Fibroblast of mammary gland (primary cell): ENCODE measurements at regions not wholly inside any gene's neighbourhood (a gene's known extent, or its start where the extent isn't known, plus 50 kb on each side); places are given as distances from the start of the nearest gene placed in this dataset.

ENCODE experiments used
- DNase-seq: peaks from one replicate; pipeline ENCODE4 v3.0.0-alpha.2; 2010; ENCODE audit warnings: low read depth
- H3K4me3 ChIP-seq: 2 replicates; pipeline ENCODE4 v1.5.1; 2011; ENCODE audit warnings: low read depth, mild to moderate bottlenecking, low read length, moderate library complexity; ENCODE audit not compliant: control insufficient read depth
- TF ChIP-seq, protein P1 (sequence below): conservative IDR thresholded peaks from 2 replicates; pipeline ENCODE4 v1.5.1; 2011; ENCODE audit warnings: low read depth, low read length, inconsistent platforms; ENCODE audit not compliant: control insufficient read depth, insufficient read depth

DNA sequence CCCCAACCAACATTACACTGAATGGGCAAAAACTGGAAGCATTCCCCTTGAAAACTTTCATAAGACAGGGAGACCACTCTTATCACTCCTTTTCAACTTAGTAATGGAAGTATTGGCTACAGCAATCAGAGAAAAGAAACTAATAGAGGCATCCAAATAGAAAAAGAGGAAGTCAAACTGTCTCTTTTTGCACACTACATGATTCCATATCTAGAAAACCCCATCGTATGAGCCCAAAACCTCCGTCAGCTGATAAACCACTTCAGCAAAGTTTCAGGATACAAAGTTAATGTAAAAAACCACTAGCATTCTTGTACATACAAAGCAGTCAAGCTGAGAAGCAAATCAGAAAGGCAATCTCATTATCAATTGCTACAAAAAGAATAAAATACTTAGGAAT lies 580.4 kb upstream of the PTCHD4 start:
- TF ChIP-seq, protein P1, sequence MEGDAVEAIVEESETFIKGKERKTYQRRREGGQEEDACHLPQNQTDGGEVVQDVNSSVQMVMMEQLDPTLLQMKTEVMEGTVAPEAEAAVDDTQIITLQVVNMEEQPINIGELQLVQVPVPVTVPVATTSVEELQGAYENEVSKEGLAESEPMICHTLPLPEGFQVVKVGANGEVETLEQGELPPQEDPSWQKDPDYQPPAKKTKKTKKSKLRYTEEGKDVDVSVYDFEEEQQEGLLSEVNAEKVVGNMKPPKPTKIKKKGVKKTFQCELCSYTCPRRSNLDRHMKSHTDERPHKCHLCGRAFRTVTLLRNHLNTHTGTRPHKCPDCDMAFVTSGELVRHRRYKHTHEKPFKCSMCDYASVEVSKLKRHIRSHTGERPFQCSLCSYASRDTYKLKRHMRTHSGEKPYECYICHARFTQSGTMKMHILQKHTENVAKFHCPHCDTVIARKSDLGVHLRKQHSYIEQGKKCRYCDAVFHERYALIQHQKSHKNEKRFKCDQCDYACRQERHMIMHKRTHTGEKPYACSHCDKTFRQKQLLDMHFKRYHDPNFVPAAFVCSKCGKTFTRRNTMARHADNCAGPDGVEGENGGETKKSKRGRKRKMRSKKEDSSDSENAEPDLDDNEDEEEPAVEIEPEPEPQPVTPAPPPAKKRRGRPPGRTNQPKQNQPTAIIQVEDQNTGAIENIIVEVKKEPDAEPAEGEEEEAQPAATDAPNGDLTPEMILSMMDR = no peak
- DNase-seq = no peak
- no peak overlapping the region for H3K4me3 ChIP-seq

DNA sequence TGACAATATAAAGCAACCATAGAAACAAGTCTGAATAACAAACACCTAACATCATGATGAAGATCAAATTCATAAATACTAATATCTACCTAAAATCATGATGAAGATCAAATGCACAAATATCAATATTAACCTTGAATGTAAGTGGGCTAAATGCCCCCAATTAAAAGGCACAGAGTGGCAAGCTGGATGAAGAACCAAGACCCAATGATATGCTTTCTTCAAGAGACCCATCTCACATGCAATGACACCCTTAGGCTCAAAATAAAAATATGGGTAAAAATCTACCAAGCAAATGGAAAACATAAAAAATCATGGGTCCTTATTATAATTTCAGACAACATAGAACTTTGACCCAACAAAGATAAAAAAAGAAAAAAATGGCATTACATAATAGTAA lies 578.5 kb upstream of the PTCHD4 start:
- DNase-seq = no peak
- no peak overlapping the region for H3K4me3 ChIP-seq
- TF ChIP-seq, protein P1 = no peak

DNA sequence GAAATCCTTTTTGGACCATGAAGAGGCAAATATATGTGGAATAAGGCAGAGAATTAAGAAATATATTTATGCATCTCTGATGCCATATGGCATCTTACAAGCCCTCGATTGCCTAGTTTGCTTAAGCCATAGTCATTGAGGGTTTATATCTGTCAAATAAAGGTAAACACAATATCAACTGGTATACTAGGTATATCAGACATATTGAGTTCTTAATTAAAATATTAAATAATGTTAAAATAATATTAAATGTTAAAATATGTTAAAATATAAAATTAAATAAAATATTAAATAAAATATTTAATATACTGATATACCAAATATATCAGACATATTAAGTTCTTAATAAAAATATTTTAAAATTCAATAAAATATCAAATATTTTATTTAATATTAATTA lies 567.4 kb upstream of the PTCHD4 start:
- no peak for DNase-seq
- TF ChIP-seq, protein P1 = no peak

DNA sequence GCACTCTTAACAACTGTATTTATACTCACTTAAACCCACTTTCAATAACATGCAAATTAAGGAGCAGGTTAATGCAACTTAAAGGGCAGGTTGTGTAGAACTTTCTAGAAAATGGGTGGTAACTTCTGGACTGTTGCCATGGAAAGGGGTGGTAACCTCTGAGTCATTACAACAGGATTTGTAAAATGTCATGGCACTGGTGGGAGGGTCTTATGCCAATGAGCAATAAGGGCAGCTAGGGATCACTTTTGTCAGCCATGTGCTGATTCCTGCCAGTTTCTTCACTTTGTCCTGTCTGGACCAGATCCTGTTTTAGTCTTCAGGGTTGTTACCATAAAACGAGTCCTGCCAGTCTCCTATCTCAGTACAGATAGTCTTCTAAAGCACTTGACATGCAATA lies 560.5 kb upstream of the PTCHD4 start:
- H3K4me3 ChIP-seq = no peak overlapping the region
- TF ChIP-seq, protein P1 = no peak
- peak; percentile 21 for DNase-seq

More for the DNA sequence above, 567.4 kb upstream of the PTCHD4 start:
- H3K4me3 ChIP-seq = no peak overlapping the region

DNA sequence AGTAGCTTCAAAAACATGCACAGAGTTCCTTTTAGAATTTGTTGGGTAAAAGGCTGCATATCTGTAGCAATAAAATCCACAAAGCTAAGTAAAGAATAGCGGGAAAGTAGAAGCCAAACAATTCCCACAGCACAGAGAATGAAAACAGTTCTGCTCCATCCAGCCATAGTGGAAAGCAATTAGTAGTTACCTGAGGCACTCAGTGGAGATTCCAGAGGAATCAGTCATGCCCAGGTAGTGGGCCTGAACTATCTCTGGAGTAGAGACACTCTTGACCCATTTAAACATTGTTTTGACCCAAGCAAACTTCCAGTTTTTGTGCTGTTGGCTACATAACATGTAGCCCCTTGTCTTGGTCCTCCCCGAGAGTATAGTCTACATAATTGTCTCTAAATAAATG lies 559.5 kb upstream of the PTCHD4 start:
- no peak overlapping the region for H3K4me3 ChIP-seq
- TF ChIP-seq, protein P1 = no peak
- DNase-seq = no peak

DNA sequence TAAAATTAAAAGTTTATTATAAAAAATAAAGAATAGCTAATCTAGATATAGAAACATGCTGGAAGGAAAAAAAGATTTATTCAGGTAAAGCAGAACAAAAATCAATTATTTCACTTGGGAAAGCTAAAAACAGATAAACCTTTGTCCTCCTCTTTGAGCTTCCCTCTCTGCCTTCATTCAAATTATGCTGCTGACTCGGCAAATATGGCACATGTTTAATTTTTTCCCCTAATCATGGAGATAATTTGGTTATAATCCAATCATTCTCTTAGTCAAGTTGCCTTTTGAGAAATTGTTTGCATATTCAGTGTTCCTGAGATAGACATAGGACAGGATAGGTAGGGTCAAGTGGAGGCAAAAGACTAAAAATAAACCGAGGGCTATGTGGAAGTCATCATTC lies 556.8 kb upstream of the PTCHD4 start:
- no peak for DNase-seq
- TF ChIP-seq, protein P1 = no peak

DNA sequence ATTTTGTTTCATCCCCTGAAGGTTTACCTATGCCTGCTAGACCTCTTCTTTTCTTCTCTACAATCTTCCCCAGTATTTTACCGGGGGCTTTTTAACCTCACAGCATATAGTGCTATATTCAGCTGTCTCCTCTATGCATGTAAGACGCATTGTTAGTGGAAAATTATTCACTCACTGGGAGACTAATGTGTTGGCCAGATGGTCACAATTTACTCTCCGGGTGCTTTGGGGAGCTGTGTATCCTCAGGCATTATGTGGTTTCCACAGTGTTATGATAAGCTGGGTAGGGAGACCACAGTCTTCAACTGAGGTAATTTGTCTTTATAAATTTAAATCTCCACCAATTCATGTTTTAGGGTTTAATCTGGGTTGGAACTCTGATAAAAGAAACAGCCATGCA lies 553.8 kb upstream of the PTCHD4 start:
- no peak overlapping the region for H3K4me3 ChIP-seq
- TF ChIP-seq, protein P1 = no peak
- peak; percentile 53 for DNase-seq

More for the DNA sequence above, 556.8 kb upstream of the PTCHD4 start:
- no peak overlapping the region for H3K4me3 ChIP-seq
